Right forelimb (tissue), 1 donor: ENCODE measurements at regions not wholly inside any gene's neighbourhood (a gene's known extent, or its start where the extent isn't known, plus 50 kb on each side); places are given as distances from the start of the nearest gene placed in this dataset.

ENCODE experiments used
- DNase-seq: peaks from one replicate; pipeline ENCODE4 v3.0.0-alpha.2; 2018

DNA sequence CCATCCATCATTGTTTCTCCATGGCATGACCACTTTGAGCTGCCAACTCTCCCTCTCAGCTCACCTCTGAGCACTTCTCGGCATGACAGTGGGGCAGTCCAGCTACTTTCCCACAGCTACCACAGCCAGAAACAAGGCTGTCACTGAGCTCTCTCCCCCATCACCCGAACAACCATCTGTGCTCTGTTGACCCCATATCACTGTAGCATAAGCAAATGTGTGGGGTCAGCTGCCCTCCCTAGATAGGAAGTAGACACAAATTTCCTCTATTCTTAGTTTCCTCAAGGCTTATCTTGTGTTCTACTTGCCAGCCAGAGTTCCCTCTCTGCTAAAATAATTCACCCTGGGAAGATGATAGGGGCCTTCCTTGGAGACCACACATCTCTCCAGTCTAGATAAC, 82.6 kb upstream of the FUT8 start:
- DNase-seq: no peak

DNA sequence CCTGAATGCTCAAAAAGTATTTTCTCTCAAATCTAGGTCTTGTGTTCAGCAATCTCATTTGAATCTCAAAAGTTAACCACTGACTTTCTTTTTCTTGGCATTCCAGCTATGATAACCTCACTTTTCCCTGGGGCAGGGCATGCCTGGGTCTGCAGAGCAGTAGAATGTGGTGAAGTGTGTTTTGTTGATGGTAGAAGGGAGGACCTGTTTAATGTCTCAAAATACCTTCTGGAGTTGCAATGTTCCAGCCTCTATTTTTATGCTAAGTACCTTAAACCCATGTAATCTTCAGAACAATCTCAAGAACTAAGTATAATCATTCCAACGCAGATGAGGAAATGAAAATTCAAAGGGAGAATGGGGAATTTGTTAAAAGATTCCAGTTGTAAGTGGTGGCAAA, 82.1 kb upstream of the FUT8 start:
- no peak for DNase-seq

DNA sequence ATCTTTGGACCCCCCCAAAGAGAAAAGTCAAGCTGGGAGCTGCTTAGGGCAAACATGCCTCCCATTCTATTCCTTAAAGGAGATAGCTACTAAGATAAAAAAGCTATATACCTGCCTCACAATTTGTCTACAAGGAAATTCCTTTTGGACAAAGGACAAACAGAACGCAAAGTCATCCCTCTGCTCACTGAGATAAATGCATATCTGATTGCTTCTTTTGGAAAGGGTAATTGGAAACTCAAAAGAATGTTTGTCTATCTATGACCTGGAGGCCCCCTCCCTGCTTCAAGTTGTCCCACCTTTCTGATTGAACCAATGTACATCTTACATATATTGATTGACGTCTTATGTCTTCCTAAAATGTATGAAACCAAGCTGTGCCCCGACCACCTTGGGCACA, 80.9 kb upstream of the FUT8 start:
- DNase-seq: no peak

DNA sequence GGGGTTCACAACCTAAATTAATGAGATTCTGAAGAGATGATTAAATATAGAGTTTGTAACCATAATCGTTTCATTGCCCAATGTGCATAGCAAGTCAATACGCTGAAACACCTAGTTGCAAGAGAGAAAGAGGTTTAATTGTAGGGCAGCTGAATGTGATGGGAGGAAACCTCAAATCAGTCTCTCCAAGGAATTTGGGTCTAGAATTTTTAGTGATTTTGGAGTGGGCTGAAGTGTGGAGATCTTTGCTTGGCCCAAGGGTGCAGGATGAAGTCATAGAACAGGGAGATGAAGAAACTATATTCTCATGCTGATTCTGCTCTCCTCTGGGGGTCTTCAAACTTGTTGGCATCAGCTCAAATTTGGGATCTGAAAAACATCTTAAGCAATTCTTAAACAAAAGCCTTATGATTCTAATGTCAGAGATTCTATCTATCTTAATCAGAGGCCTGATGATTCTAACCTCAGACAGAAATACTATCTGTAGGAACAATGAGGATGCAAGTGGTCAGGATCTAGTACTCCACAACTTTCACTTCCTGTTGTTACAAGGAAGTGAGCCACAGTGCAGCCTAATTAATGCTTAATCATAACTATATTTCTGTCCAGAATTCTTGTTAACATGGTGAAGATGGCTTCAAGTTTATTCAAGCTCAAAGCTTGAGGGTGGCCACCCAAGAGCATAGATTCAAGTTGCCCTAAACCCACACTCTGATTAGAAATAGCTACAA, 80.2 kb upstream of the FUT8 start:
- no peak for DNase-seq

DNA sequence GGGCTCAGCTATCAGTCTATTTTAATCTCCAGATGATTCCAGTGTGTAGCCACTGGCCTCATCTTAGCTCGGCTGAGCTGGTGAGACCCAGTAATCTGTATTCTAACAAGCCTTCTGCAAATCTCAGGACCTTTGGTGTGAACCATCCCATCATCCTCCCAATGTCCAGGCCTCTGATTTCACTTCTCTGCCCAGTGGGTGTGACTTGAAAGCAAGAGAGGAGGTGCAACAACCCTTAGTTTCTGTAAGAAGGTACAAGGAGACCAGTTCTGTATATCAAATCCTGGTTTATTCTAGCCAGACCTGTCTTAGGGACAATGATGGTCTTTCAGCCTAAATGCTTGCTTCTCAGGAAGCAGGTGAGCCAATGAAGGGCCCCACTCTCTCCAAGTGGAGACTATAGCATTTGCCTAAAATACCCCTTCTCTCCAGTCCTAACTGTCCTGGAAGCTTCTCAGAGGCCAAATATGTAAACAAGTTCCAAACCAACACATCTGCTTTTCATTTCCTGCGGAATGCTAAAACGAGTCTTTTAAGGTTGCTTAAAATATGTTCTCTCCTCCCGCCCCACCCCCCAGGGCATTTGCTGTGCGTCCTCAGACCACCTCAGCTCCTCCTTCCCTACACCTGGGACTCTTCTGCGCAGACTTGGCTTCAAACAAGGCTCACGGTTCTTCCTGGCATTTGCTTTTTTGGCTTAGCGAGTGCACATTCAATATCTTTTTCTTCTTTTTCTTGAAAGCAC, 78.4 kb upstream of the FUT8 start:
- peak; percentile 66 for DNase-seq

DNA sequence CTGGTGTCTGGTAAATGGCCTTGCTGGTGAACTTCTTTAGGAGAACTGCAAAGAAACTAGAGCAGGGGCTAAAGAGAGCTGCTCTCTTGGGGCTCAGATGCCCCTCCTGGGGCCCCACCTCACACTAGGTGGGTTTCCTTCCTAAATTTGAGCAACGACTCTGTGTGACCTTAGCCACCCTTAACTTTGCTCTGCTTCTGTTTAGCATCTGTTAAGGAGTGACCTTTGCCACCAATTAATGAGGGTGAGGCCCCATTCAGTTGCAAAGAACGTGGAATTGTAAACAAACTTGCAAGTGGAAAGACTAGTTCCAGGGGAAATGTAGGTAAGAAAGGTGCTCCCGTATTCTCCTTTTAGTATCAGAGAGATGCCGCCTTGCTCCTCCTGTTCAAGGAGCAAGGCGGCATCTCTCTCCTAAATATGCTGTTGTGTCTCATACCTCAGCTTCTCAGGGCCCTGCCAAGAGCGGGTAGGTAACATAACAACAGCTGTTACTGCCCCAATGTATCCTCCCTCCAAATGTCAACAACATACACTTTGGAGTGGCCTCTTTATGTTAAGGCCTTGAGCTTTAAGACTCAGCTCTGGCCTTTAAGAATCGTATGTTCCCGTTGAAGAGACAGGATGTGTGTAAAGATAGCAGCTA, 77.6 kb upstream of the FUT8 start:
- DNase-seq: no peak

DNA sequence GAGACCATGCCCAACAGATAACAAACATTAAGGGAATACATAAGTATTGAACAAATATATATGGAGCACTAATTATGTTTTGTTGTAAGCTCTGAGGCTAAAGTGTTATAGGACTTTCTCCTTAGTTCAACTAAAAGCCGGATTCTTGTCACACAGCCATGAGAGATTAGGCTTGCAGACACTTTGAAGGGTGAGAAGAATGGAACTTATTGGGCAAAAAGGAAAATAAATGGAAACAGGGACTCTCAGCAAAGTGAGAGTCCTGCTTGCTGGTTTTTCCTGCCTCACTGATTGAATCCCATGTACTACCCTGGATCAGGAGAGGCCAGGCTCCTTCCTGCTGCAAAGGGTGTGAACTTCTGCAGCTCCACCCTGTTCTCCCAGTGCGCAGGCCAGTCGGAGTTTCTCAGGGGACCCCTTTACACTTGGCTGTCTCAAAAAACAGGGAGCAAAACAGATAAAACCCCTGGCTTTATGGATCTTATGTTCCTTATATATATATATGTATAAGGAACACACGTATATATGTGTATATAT, 77.1 kb upstream of the FUT8 start:
- DNase-seq: no peak

DNA sequence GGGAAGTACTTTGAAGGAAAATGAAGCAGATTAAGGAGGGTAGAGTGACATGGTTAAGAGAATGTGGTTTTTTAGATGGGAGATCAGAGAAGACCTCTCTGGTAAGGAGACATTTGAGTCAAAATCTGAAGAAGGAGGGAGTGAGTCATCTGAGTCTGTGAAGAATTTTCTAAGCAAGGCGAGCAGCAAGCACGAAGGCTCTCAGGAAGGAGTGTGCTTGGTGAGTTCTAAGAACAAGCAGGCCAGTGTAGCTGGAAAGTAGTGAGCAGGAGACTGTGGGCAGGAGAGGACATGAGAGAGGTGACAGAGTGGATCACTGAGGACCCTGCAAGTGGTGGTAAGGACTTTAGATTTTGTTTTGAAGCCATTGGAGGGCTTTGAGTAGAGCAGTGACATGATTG, 76.3 kb upstream of the FUT8 start:
- no peak for DNase-seq

DNA sequence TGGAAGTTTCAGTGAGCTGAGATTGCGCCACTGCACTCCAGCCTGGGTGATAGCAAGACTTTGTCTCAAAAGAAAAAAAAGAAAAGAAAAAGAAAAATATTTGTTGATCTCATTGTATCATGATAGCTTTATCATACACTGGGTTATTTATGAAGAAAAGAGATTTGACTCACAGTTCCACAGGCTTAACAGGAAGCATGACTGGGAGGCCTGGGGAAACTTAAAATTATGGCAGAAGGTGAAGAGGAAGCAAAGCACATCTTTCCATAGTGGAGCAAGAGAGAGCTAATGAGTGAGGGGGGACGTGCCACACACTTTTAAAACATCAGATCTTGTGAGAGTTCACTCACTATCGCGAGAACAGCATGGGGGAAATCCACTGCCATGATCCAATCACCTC, 72.7 kb upstream of the FUT8 start:
- DNase-seq: no peak

DNA sequence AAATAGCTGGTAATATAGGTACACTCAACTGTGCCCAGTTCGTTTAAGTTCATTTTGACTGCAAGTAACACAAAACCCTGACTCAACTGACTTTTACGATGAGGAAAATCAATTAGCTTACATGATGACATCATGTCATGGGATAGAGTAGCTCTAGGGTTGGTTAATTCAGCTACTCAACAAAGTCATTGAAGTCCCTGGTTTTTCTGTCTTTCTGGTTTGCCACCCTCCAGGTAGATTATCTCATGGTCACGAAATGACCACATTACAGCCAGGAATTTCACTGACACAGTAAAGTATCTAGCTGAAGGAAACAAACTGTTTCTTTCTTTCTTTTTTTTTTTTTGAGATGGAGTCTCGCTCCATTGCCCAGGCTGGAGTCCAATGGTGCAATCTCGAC, 68.5 kb upstream of the FUT8 start:
- no peak for DNase-seq

DNA sequence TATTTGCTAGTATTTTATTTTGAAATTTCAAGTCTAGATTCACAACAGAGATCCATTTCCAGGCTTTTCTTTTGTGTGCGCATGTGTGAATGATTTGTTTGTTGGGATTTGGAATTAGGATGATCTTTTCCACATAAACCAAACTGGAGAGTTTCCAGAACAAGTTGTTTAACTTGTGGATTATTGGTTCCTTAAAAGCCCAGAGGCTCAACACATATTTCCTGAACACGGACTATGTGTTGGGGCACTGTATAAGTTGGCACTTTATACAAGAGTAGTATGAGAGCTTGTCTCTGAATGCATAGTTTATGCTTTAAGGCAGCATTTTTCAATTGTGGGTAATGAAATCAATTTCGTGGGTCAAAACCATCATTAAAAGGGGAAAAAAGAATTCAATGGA, 67.3 kb upstream of the FUT8 start:
- no peak for DNase-seq

DNA sequence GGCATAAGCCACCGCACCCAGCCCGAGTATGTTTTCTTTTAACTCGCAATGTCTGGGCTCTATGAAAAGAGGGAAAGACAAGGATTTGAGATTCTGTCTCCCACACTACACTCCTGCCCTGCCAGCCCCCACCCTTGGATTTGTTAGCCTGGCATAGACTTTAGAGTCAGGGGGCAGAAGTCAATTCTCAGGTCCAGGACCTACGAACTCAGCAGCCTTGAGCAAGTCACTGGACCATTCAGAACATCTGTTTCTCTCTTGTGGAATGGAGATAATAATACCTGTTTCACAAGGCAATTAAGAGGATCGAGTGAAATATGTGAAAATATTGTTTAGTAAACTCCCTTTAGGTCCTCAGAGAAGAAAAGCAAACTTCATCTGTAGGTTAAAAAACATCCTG, 66.1 kb upstream of the FUT8 start:
- DNase-seq: no peak

DNA sequence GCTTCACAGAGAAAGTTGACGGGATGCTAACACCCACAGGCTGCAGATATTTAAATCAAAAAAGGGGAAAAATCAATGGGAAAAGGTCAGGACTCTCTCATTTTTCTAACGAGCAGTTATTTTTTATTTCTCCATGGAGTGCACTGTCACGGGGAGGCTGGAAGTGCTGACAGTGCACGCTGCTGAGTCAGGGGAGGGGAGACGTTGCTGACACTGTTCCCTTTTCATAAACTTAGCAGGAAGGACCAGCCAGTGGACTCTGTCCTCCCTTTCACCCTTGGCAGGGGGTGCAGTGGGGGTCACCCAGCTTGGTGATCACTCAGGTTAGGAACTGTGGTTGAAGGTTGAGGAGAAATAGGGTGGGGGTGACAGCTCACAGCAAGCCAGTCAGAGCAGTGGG, 65.6 kb upstream of the FUT8 start:
- no peak for DNase-seq

DNA sequence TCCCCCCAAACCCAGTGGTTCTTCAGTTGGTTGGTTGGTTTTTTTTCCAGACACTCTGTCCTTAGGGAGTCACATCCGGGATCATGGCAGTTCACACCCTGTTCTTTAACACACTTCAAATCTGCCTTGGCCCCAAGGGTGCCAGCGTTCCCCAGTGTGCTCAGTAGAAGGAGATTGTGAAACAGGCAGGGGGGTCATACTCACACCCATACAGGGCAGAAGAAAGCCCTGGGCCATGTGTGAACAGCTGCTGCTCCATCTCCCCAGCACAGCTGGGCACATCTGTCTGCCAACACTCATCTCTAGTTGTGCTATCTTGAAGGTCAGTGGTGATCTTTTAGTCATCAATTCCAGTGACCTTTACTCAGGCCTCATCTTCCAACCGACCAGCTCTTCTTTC, 64.4 kb upstream of the FUT8 start:
- DNase-seq: no peak

DNA sequence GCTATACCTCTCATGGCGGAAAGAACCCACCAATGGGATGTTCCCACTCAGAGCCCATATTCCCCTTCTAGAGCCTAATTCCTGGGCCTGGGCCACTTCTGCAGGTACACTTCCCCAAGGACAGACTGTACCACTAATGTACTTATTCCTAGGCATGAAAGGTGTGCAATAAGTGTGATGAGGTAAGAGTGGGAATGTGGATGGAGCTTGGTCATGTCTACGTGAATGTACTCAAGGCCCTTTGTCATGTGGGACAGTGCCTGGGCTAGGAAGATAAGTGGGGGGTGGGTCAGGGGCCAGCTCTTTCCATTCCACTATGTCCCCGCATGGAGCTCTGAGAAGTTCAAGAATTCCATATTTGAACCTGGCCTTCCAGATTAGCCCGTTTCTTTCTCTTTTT, 63.4 kb upstream of the FUT8 start:
- no peak for DNase-seq

DNA sequence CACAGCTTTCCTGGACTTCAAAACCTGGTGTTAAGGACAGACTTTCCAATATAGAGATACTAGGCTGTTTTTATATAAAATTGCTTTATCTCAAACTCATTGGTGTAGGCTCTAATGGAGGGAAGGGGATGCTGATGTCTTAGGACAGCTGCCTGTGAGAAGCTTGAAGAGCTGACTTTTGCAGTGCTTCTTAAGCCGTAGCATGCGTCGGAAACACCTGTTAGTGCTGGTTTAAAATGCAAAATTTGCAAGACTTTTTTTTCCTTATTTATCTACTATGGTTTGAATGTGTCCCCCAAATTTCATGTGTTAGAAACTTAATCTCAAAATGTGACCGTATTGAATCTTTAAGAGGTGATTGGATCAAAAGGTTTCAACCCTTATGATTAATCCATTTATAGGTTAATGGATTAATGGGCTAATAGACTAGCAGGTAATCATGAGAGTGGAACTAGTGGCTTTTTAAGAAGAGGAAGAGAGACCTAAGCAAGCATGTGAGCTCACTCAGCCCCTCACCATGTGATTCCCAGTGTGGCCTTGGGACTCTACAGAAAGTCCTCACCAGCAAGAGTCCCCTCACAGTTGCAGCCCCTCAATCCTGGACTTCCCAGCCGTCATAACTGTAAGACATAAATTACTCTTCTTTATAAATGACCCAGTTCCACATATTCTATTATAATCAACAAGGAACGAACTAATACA, 60.9 kb upstream of the FUT8 start:
- no peak for DNase-seq

DNA sequence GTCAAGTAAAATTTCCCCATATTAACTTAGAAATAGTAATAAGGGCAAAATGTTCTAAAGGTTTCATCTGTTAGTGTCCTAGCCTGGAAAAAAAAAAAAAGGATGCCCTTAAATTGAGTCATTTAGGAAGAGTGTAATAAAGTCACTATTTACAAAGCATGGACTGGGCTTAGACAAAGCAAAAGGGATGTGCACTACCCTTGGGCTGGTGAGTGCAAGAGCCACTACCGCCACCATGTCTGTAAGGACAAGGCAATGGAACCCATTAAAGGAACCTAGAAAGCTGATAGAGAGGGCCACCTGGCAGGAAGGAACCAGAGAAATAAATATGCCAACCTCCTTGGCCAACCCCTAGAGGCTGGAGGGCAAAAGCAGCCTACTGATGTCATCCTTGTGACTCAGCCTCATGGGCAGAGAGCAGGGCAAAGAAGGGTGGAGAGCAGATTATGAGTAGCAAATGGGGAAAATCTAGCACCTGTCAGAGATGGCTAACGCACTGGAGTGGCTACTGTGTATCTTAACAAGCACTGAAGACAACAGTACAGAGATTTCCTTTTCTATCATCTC, 59.5 kb upstream of the FUT8 start:
- no peak for DNase-seq

DNA sequence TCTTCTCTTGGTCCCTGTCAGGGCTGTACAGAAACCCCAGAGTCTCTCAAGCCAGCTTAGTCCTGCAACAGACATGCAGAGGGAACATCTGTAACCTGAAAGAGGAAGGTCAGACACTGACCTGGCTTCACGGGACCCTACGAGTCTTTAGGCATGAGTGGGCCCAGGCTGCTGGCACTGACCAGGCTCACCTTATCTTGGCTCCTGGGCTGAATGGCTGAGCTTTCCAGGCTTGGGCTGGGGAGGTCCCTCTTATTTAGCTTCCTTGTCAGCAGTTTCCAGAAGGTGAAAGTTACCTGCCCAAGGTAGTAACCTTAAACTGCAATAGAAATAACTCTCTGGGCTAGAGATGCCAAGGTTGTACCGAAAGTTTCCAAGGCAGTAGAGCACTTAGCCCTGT, 58.4 kb upstream of the FUT8 start:
- no peak for DNase-seq

DNA sequence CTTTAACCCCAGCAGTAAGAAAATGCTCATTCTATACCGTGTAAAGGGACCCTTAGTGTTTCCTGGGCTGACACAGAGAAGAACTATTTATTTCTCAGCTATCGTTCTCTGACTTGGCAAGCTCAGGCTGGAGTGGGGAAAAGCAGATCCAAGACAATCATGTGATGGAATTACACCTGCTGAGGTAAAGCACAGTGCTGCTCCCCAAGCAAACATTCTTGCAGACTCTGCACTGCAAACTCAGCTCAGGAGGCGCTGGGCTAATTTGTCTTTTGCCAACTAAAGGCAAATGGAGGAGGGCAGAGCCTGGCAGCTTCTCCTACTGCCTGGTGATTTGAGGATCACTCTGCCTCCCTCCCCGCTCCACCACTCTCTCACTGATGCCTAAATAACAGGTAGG, 57.8 kb upstream of the FUT8 start:
- DNase-seq: no peak

DNA sequence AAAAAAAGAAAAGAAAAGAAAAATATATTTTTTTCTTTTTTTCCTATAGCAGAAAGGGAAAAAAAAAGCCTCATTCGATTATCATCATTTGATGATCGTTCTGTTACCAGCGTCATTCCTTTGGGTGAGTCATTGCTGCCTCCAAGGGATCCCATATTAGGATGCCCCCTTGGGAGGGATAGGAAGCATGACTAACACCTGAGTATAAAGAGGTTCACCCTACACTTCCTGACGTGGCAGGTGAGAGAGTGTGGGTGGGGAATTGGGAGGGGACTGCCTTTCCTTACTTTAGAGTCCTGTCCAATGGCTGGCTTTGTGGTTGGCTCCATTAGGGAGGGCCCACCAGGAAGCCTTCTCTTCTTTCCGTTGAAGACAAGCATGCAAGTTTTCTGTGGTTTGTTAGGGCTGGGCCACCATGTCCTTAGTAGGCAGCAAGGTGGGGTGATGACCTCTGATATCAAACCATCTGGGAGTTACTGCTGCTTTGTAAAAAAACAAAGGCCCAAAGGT, 56.1 kb upstream of the FUT8 start:
- DNase-seq: no peak

DNA sequence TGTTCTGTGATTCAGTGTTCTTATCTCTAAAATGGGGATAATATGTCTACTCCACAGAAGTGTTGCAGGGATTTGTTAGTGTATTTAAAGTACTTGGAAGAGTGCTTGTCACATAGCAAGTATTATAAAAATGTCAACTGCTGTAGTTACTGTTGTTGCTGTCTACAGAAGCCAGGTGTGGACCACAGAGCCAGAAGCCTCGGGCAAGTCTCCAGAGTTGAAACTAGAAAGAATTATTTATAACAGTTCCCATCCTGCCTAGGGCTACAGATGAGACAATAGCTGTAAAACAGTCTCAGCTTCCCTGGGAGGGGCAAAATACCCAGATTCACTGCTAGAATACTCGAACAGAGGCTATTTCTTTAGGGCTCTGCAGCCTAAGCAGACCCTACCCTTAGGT, 55.4 kb upstream of the FUT8 start:
- no peak for DNase-seq

DNA sequence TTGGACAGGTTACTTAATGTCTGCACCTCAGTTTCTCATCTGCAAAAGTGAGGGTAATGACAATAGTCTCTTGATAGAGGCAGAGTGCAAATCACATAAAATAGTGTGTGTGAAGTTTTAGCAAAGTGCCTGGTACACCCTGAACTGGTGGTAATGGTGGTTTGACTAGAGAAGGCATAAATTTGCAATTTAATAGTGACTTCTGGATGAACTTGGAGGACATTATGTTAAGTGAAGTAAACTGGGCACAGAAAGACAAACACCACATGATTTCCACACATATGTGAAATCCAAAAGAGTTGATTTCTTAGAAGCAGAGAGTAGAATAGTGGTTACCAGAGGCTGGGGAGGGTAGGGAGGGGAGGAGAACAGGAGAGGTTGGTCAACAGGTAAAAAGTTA, 54.8 kb upstream of the FUT8 start:
- no peak for DNase-seq

DNA sequence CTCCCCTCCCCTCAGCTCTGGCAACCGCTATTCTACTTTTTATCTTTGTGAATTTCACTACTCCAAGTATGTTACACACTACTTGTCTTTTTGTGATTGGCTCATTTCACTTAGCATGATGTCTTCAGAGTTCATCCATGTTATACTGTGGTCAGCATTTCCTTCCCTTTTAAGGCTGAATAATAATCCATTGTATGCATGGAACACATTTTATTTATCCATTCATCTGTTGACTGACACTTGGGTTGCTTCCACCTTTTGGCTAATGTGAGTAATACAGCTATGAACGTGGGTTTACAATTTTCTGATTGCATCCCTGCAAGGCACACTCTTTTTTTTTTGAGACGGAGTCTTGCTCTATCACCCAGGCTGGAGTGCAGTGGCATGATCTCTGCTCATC, 53.0 kb upstream of the FUT8 start:
- no peak for DNase-seq
